ENCODE measurements at regions not wholly inside any gene's neighbourhood (a gene's known extent, or its start where the extent isn't known, plus 50 kb on each side); places are given as distances from the start of the nearest gene placed in this dataset.
"Not testable (repeated sequence)": the region's sequence is repeated elsewhere in the genome, so short reads cannot be mapped to it uniquely, and the experiment has no call there.

GRCh38 chr2:75844651-75845050 lies 133.9 kb upstream of the GCFC2 start:
- Mint-ChIP-seq H3K4me3 (ENCODE audit: low read depth) (no peak overlapping the region), H3K36me3 (ENCODE audit: low read depth) (no peaks in the 10 kb centered on the region), H3K27ac (no peak overlapping the region), H3K9me3 (no peaks in the 10 kb centered on the region), H3K27me3 (ENCODE audit: low read depth) (no peaks in the 10 kb centered on the region), H3K4me1 (ENCODE audit: low read depth) (no peaks in the 10 kb centered on the region)
- DNase-seq (ENCODE audit: low spot score) = no peak
- intact Hi-C loops (cut with micrococcal nuclease) = no loop called here

- H3K4me1 Mint-ChIP-seq (ENCODE audit: low read depth); DNase-seq (ENCODE audit: low spot score); intact Hi-C loops (cut with micrococcal nuclease); H3K4me3 Mint-ChIP-seq (ENCODE audit: low read depth); H3K36me3 Mint-ChIP-seq (ENCODE audit: low read depth); H3K27me3 Mint-ChIP-seq (ENCODE audit: low read depth); H3K27ac Mint-ChIP-seq; H3K9me3 Mint-ChIP-seq: not testable (repeated sequence)
These were observed 123.9 kb upstream of the GCFC2 start for GRCh38 chr2:75834588-75834987.

- no peaks in the 10 kb centered on the region for H3K27me3 Mint-ChIP-seq (ENCODE audit: low read depth)
- H3K36me3 Mint-ChIP-seq (ENCODE audit: low read depth) = no peaks in the 10 kb centered on the region
- no peak for DNase-seq (ENCODE audit: low spot score)
- H3K9me3 Mint-ChIP-seq = no peaks in the 10 kb centered on the region
- intact Hi-C loops (cut with micrococcal nuclease) = no loop called here
- H3K27ac Mint-ChIP-seq = no peak overlapping the region
- H3K4me1 Mint-ChIP-seq (ENCODE audit: low read depth) = no peaks in the 10 kb centered on the region
- H3K4me3 Mint-ChIP-seq (ENCODE audit: low read depth) = no peak overlapping the region
These were observed 122.7 kb upstream of the GCFC2 start for GRCh38 chr2:75833386-75833785.

- Mint-ChIP-seq H3K9me3 (no peaks in the 10 kb centered on the region), H3K4me3 (ENCODE audit: low read depth) (no peak overlapping the region), H3K4me1 (ENCODE audit: low read depth) (no peaks in the 10 kb centered on the region), H3K36me3 (ENCODE audit: low read depth) (no peaks in the 10 kb centered on the region), H3K27me3 (ENCODE audit: low read depth) (no peaks in the 10 kb centered on the region), H3K27ac (no peak overlapping the region)
- intact Hi-C loops (cut with micrococcal nuclease) = no loop called here
- DNase-seq (ENCODE audit: low spot score) = no peak
These were observed 118.1 kb upstream of the GCFC2 start for GRCh38 chr2:75828826-75829225.

GRCh38 chr2:75823515-75823914 lies 112.8 kb upstream of the GCFC2 start:
- H3K27me3 Mint-ChIP-seq (ENCODE audit: low read depth); DNase-seq (ENCODE audit: low spot score); H3K27ac Mint-ChIP-seq; H3K9me3 Mint-ChIP-seq; H3K4me1 Mint-ChIP-seq (ENCODE audit: low read depth); H3K36me3 Mint-ChIP-seq (ENCODE audit: low read depth); intact Hi-C loops (cut with micrococcal nuclease); H3K4me3 Mint-ChIP-seq (ENCODE audit: low read depth): not testable (repeated sequence)

GRCh38 chr2:75822336-75822735 lies 111.6 kb upstream of the GCFC2 start:
- Mint-ChIP-seq H3K4me3 (ENCODE audit: low read depth) (no peak overlapping the region), H3K4me1 (ENCODE audit: low read depth) (no peaks in the 10 kb centered on the region), H3K36me3 (ENCODE audit: low read depth) (no peaks in the 10 kb centered on the region), H3K9me3 (no peaks in the 10 kb centered on the region), H3K27me3 (ENCODE audit: low read depth) (no peaks in the 10 kb centered on the region), H3K27ac (no peak overlapping the region)
- no peak for DNase-seq (ENCODE audit: low spot score)
- intact Hi-C loops (cut with micrococcal nuclease) = no loop called here

GRCh38 chr2:75820693-75821092 lies 110.0 kb upstream of the GCFC2 start:
- Mint-ChIP-seq H3K4me1 (ENCODE audit: low read depth) (no peaks in the 10 kb centered on the region), H3K27me3 (ENCODE audit: low read depth) (no peaks in the 10 kb centered on the region), H3K27ac (no peak overlapping the region), H3K4me3 (ENCODE audit: low read depth) (no peak overlapping the region), H3K9me3 (no peaks in the 10 kb centered on the region), H3K36me3 (ENCODE audit: low read depth) (no peaks in the 10 kb centered on the region)
- no peak for DNase-seq (ENCODE audit: low spot score)
- intact Hi-C loops (cut with micrococcal nuclease) = no loop called here

GRCh38 chr2:75810611-75811330 lies 100.1 kb upstream of the GCFC2 start:
- no peak overlapping the region for H3K4me3 Mint-ChIP-seq (ENCODE audit: low read depth)
- no peak for DNase-seq (ENCODE audit: low spot score)
- no peak overlapping the region for H3K27ac Mint-ChIP-seq
- no peaks in the 10 kb centered on the region for H3K27me3 Mint-ChIP-seq (ENCODE audit: low read depth)
- no peaks in the 10 kb centered on the region for H3K9me3 Mint-ChIP-seq
- no peaks in the 10 kb centered on the region for H3K36me3 Mint-ChIP-seq (ENCODE audit: low read depth)
- H3K4me1 Mint-ChIP-seq (ENCODE audit: low read depth) = no peaks in the 10 kb centered on the region
- intact Hi-C loops (cut with micrococcal nuclease) = no loop called here

- H3K36me3 Mint-ChIP-seq (ENCODE audit: low read depth) = no peaks in the 10 kb centered on the region
- no peak overlapping the region for H3K27ac Mint-ChIP-seq
- H3K4me1 Mint-ChIP-seq (ENCODE audit: low read depth) = no peaks in the 10 kb centered on the region
- intact Hi-C loops (cut with micrococcal nuclease) = no loop called here
- no peaks in the 10 kb centered on the region for H3K9me3 Mint-ChIP-seq
- H3K27me3 Mint-ChIP-seq (ENCODE audit: low read depth) = no peaks in the 10 kb centered on the region
- H3K4me3 Mint-ChIP-seq (ENCODE audit: low read depth) = no peak overlapping the region
- no peak for DNase-seq (ENCODE audit: low spot score)
These were observed 98.2 kb upstream of the GCFC2 start for GRCh38 chr2:75808793-75809535.

- no peaks in the 10 kb centered on the region for H3K4me1 Mint-ChIP-seq (ENCODE audit: low read depth)
- intact Hi-C loops (cut with micrococcal nuclease) = no loop called here
- no peaks in the 10 kb centered on the region for H3K9me3 Mint-ChIP-seq
- no peak overlapping the region for H3K4me3 Mint-ChIP-seq (ENCODE audit: low read depth)
- no peak for DNase-seq (ENCODE audit: low spot score)
- H3K27ac Mint-ChIP-seq = no peak overlapping the region
- no peaks in the 10 kb centered on the region for H3K27me3 Mint-ChIP-seq (ENCODE audit: low read depth)
- H3K36me3 Mint-ChIP-seq (ENCODE audit: low read depth) = no peaks in the 10 kb centered on the region
These were observed 97.3 kb upstream of the GCFC2 start for GRCh38 chr2:75807992-75808391.

- intact Hi-C loops (cut with micrococcal nuclease) = no loop called here
- Mint-ChIP-seq H3K9me3 (no peaks in the 10 kb centered on the region), H3K4me3 (ENCODE audit: low read depth) (no peak overlapping the region), H3K27ac (no peak overlapping the region), H3K36me3 (ENCODE audit: low read depth) (no peaks in the 10 kb centered on the region), H3K4me1 (ENCODE audit: low read depth) (no peaks in the 10 kb centered on the region), H3K27me3 (ENCODE audit: low read depth) (peaks cover 1% of the 10 kb centered on the region)
- DNase-seq (ENCODE audit: low spot score) = no peak
These were observed 90.7 kb upstream of the GCFC2 start for GRCh38 chr2:75801234-75801982.

- Mint-ChIP-seq H3K9me3 (no peaks in the 10 kb centered on the region), H3K27ac (no peak overlapping the region), H3K36me3 (ENCODE audit: low read depth) (no peaks in the 10 kb centered on the region), H3K4me1 (ENCODE audit: low read depth) (no peaks in the 10 kb centered on the region), H3K4me3 (ENCODE audit: low read depth) (no peak overlapping the region), H3K27me3 (ENCODE audit: low read depth) (peaks cover 1% of the 10 kb centered on the region)
- intact Hi-C loops (cut with micrococcal nuclease) = no loop called here
- DNase-seq (ENCODE audit: low spot score) = no peak
These were observed 89.7 kb upstream of the GCFC2 start for GRCh38 chr2:75800456-75800855.

- Mint-ChIP-seq H3K27ac (no peak overlapping the region), H3K4me1 (ENCODE audit: low read depth) (no peaks in the 10 kb centered on the region), H3K36me3 (ENCODE audit: low read depth) (no peaks in the 10 kb centered on the region), H3K27me3 (ENCODE audit: low read depth) (peaks cover 1% of the 10 kb centered on the region), H3K9me3 (no peaks in the 10 kb centered on the region), H3K4me3 (ENCODE audit: low read depth) (no peak overlapping the region)
- DNase-seq (ENCODE audit: low spot score) = no peak
- intact Hi-C loops (cut with micrococcal nuclease) = no loop called here
These were observed 89.1 kb upstream of the GCFC2 start for GRCh38 chr2:75799859-75800258.

Data from activated T-helper 2 cell treated with anti-CD3 and anti-CD28 coated beads, Interferon-gamma antibody, Interleukin-2, Interleukin-4, amounts not matched to agents 10 μg/mL and 5 μg/mL and 100 μg/mL, durations not matched to agents 14 hours and 24 hours and 36 hours (primary cell).